ENCODE measurements at regions not wholly inside any gene's neighbourhood (a gene's known extent, or its start where the extent isn't known, plus 50 kb on each side); places are given as distances from the start of the nearest gene placed in this dataset.
"Not testable (repeated sequence)": the region's sequence is repeated elsewhere in the genome, so short reads cannot be mapped to it uniquely, and the experiment has no call there.

DNA sequence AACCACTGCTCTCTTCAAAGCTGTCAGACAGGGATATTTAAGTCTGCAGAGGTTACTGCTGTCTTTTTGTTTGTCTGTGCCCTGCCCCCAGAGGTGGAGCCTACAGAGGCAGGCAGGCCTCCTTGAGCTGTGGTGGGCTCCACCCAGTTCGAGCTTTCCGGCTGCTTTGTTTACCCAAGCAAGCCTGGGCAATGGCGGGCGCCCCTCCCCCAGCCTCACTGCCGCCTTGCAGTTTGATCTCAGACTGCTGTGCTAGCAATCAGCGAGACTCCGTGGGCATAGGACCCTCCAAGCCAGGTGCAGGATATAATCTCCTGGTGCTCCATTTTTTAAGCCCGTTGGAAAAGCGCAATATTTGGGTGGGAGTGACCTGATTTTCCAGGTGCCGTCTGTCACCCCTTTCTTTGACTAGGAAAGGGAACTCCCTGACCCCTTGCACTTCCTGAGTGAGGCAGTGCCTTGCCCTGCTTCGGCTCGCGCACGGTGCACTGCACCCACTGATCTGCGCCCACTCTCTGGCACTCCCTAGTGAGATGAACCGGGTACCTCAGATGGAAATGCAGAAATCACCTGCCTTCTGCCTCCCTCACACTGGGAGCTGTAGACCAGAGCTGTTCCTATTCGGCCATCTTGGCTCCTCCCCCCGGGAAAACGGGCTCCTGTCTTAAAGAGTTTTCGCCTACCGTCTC lies 758.3 kb upstream of the NXPH2 start:
- DNase-seq = not testable (repeated sequence)

DNA sequence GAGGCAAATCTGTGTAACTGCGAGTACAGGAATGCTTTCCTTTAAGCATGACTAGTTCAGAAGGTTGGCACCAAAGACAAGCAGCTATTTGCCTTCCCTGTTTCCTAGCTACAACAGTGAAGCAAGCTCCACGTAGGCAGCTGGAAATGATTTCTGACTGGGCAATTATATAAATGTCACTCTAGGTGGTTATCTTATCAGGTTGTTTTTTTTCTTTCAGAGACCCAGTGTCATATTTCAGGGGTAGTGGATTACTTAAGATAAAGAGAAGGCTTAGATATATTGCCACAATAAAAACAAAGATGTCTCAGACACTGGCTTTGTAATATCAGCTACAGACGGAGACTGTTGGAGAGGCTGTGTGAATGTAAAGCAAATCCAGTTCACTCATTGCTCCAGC lies 748.9 kb upstream of the NXPH2 start:
- DNase-seq = peak; percentile 13

DNA sequence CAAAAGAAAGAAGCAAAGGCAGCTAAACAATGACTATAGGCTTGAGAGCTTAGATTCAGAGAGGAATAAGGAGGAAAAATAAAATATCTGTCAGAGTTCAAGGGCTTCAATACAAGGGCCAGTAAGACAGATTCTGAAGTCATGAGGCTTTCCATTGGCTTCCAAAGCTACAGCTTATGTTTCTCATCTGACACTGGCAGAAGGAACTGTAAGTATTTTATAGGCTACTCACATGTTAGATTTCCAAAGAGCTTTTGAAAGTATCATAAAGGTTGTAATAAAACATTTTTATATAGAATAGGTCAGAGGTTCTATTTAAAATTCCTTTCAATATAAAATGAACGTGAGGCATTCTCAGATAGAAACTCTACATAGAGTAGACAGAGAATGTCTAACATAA lies 746.6 kb upstream of the NXPH2 start:
- no peak for DNase-seq

DNA sequence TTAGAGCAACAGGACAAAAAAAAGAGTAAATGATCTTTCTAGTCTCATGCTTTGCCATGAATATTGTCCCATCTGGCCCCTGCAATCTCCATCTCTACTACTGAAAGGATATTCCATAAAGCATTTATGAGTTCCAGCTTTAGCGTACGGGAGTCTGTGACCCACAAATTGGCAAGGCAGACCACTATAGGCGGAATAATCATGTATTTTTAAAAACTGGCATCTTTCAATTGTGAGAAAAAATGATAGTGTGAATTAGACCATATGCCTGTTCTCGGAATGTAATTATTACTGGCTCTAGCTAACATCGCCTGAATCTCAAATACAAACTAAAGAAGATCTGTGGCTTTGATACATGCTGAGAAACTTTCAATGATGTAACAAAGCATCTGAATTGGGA lies 738.1 kb upstream of the NXPH2 start:
- DNase-seq = no peak

DNA sequence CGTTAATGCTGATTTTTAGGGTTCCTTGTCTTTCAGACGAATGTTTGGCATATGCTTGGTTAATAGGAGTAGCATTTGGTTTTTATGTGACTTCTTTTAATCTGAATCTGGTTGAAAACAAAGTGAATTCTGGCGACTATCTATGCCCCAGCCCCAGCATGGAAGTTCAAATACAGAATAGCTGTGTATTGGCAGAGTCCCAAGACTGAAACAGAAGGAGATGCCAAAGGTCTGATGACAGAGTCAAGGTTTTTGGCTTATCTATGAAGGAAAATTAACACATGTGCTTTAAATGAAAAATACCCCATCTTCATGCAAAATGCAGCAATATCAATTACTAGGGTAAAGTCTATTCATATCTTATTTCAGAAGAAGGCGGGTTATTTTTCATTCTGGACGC lies 734.8 kb upstream of the NXPH2 start:
- no peak for DNase-seq

DNA sequence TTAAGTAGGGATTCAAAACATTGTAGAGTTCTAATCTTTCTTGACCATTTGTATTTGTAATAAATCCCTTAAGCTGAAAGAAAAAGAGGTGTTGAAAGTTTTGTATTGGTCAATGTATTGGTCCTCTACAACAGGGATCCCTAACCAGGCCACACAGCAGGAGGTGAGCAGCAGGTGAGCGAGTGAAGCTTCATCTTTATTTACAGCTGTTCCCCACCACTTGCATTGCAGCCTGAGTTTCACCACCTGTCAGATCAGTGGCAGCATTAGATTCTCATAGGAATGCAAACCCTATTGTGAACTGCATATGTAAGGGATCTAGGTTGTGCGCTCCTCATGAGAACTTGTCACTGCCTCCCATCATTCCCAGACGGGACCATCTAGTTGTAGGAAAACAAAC lies 715.7 kb upstream of the NXPH2 start:
- DNase-seq = no peak

DNA sequence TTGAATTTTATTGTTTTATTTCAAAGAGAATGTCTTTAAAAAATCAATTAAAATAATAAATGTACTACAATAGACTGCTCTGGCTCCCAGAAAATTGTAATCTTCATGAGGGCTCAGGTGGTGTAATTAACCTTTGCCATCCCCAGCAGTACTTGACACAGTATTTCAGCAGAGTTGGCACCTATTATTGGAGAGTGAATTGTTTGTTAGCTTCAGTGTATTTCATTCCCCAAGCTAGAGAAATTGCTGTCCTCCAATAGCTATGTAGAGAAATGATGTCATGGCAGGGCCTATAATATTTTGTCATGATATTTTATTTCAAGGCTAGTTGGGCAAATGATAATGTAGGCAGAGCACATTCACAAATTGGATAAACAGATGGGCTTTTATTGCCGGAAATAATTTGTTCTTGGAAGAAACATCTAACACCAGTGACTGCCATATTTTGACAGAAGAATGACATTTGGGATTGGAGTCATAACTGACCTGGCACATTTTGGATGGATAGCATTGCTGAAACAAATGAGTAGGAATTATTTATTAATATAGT lies 712.0 kb upstream of the NXPH2 start:
- no peak for DNase-seq

DNA sequence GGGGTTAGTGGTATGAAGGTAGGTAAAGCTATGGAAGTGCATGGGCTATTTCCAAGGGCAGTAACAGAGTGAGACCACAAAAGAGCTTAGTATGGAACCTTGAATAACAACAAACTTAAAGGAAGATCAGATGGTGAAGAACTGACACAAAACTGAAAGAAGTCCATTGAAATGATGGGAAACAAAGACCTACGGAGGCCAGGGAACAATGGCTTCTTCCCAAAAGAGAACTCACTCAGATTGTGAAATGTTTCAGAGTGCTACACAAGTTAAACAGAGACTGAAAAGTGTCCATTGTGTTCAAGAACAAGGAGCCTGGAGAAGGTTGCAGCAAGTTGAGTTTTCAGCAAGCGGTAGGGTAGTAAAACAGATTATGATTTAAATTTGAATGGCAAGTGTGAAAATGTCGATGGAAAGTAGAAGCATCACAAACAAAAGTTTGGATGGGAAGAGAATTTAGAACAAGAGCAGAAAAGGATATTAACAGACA lies 700.0 kb upstream of the NXPH2 start:
- DNase-seq = no peak

DNA sequence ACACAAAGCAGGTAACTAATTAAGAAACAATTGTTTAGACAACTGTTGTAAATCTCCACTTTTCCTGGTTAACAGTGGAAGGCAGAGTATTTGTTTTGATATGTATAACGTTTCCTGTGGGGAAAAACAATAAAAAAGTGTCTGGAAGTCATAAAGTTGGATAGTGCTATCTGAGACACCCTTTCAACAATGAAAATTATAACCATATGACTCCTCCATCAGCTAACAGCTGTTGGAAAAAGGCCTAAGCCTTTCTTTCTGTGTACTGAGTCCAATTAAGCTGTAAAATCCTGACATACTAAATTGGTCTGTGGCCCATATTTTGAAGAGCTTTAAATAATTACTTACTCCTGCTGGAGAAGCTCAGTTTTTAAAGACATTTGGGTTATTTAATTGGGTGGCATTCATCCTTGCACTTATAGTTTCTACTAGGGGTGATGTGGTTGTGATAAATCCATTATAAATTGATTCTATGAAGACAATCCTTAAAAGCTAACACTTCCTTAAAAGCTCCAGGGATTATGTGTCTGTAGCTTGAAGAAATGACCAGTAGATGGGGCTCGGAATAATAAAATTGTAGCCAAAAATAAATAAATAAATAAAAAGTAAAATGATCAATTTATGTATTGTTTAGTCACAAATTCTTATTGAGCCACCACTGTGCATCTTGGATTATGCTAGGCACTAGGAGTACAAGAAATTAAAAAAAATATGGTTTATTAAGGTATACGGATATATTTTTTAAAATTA lies 698.1 kb upstream of the NXPH2 start:
- DNase-seq = peak; percentile 94

DNA sequence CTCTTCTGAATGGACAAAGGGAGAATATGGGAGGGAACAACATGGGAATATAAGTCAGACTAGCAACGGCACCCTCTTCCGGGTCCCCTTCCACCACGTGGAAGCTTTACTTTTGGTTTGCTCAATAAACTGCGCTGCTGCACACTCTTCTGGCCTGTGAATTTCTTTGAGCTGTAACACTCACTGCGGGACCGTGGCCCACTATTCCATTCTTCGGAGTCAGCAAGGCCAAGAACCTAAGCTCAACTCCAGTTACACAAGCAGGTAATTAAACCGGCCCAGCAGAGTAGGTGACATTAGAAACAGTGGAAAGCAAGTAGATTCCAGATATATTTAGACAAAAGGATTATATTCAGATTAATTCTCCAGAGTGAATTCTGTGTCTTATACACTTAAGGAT lies 697.4 kb upstream of the NXPH2 start:
- no peak for DNase-seq

DNA sequence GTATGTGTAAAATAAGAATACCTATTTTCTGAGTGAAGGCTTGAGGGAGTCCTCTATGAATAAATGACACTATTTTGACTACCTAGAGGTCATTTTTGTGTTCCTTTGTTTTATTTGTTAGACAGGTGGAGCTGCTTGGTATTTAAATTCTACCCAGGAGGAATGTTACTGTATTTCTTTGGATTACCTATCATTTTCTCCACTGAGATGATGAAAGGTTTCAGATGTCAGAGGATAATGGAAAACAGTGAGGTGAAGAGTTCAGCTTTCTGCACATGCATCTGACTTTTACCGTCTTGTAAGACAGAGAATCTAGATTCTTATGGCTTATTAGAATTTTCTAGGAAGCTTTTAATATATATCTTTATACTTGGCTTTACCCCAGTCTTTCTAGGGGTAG lies 689.8 kb upstream of the NXPH2 start:
- no peak for DNase-seq

DNA sequence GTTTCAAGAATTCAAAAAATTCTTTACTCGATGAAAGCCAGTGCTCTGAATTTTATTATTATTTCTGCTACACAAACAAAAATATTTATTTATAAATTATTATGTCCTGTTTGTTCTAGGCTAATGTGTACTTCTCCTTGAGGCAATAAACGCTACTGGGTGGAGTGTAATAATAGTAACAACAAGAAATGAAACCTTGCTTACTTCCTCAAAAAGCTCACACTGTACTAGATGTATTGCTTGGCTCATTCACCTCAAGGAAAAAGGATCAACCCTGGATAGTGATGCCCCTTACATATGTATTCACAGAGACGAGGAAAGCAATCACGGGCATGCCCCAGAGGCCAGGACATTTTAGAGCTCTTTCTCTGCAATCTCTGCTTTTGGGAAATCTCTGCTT lies 685.6 kb upstream of the NXPH2 start:
- DNase-seq = no peak

DNA sequence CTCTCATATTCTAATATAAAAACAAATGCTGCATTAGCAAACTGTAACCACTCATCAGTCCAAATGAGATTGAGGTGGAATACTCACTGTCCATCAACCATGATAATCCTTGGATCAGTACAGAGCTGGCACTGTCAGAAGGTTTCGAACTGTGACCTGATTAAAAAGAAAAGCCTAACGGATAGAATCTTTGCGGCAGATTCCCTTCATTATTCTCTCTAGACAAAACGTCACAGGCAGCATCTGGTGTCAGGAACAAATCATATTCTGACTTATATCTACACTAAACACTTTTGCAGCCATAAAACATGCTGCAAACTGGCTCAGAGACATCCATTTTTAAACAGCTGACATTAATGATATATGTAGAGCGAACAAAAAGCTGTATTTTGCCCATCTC lies 677.7 kb upstream of the NXPH2 start:
- DNase-seq = no peak

DNA sequence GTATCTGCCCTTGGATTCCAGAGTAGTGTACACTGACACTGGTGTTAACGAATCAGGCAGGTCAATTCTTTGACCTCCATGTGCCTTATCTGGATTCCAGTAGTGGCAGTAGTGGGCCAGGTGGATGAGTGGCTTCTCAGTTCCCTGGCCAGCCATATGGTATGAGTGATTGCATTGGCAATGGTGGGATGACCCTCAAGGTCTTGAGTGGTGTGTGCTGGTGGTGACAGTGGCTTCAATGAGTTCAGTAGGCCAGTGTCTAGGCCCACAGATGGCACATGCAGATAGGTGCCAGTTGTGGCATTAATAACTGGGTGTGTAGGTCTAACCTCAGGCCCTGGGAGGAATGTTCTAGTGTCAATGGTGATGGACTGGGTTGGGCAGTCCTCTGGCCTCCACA lies 674.1 kb upstream of the NXPH2 start:
- DNase-seq = no peak

DNA sequence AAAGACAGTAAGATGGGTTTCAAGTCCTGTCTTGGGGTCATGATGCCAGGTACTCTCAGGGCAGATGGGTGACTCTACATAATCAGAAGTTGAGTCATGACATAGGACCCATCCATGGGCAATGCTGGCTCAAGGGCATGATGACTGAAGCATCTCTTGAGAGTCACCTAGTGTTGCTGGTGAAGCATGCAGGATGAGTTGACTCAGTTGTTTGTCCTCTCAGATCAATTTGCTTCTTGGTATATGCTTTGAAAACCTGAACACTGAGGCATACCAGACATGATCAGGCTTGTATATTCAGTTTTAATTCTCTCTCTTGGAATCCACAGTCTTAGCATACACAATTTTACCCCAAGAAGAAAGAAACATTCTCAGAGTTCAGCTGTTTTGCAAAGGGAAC lies 658.9 kb upstream of the NXPH2 start:
- DNase-seq = no peak

DNA sequence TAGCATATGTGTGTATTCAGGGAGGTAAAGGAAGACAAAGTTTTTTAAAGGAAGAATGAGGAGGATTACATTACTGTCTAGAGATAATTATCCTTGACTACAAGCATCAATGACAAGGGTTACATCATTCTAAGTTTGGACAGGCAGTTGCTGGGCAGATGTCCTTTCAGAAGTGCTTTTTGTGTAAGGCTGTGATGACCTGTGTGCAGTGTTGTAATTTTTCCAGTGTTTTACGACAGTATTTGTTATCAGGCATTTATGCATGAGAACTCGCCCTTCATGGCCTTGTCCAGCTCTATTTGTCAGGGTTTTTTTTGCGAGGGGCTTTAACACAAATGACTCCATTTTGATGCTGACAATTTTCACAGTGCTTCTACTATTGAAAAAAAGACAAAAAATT lies 658.3 kb upstream of the NXPH2 start:
- DNase-seq = no peak

DNA sequence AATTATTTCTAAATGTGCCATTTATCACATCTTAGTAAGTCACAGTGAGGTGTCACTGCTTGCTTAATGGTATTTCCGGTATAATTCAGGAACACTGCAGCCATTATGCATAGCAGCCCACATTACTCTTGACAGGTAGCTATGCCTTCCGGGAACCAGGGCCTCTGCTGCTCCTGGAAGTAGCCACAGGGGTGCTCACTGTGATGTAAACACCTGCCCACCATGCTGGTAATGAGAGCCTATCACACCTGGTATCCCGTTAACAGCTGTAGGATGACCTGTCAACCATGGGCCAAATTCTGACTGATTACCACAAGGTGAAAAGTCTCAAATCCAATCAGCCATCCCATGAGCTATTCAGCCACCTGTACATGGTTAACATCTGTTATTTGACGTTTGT lies 647.0 kb upstream of the NXPH2 start:
- no peak for DNase-seq

DNA sequence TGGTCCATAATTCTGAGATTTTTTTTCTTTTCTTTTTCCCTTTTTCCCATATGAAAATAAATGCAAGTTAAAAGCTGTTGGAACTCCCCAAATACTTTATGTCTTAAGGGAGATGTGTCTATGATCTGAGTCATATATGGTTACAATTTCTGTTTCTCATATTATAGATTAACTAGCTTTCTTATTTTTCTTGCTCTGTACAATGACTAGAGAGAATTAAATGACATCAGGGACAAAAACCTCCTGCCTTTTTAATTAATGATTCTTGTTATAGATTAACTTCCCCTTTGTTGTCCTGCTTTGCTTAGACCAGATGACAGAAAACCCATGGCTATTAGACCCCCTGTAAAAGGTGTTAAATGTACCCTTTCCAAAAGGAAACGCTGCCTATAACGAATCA lies 643.9 kb upstream of the NXPH2 start:
- no peak for DNase-seq

DNA sequence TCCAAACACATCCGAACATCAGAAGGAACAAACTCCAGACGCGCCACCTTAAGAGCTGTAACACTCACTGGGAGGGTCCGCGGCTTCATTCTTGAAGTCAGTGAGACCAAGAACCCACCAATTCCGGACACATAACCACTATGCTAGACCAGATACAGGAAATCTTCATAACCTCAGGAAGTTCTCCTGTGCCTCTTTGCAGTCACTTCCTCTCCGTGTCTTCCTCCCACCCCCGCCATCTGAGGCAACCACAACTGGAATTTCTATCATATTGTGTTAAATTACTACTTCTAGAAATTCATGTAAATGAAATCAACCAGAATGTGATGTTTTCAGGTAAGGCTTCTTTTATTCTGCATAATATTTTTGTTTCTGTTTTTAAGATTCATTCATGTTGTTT lies 631.0 kb upstream of the NXPH2 start:
- no peak for DNase-seq

DNA sequence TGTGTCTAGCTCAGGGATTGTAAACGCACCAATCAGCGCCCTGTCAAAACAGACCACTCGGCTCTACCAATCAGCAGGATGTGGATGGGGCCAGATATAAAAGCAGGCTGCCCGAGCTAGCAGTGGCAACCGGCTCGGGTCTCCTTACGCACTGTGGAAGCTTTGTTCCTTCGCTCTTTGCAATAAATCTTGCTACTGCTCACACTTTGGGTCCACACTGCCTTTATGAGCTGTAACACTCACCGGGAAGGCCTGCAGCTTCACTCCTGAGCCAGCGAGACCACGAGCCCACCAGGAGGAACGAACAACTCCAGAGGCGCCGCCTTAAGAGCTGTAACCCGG lies 630.6 kb upstream of the NXPH2 start:
- DNase-seq = not testable (repeated sequence)

DNA sequence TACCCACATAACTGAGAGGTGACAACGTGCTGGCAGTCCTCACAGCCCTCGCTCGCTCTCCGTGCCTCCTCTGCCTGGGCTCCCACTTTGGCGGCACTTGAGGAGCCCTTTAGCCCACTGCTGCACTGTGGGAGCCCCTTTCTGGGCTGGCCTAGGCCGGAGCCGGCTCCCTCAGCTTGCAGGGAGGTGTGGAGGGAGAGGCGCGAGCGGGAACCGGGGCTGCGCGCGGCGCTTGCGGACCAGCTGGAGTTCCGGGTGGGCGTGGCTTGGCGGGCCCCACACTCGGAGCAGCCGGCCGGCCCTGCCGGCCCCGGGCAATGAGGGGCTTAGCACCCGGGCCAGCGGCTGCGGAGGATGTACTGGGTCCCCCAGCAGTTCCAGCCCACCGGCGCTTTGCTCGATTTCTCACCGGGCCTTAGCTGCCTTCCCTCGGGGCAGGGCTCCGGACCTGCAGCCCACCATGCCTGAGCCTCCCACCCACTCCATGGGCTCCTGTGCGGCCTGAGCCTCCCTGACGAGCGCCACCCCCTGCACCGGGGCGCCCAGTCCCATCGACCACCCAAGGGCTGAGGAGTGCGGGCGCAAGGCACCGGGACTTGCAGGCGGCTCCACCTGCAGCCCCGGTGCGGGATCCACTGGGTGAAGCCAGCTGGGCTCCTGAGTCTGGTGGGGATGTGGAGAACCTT lies 630.1 kb upstream of the NXPH2 start:
- DNase-seq = not testable (repeated sequence)

DNA sequence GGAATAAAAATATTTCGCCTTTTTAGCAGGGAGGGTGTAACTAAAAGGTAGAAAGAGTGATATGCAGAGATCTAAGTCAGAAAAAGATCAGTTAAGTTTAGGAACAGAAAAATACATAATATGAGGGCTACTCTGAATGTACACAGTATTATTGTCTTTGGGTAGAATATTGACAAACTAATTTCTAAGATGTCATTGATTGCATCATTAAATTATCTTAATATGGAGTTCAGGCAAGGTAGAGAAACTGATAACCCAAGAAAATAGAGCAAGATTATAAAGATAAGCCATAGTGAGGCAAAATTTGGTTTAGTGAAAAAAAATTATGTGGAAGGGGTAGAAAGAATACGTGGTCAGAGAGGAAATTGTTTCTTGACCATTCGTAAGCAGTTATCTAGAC lies 629.0 kb upstream of the NXPH2 start:
- no peak for DNase-seq

DNA sequence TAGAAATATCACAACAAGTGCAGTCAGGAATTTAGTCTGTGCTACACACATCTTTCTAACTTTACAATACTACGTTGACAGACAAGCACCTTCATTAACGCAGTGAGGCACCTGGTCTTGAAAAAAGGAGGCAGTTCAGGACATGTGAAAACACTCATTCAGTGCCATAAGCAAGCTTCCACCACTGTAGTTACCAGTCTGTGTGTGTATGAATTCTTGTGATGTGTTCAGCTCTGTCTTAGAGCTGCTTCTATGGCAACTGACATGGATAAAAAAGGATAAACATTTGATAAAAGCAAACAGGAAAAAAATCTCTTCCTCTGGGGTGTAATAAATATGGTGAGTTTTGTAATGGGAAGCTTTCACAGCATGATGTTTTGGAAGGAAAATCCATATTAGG lies 623.8 kb upstream of the NXPH2 start:
- no peak for DNase-seq

DNA sequence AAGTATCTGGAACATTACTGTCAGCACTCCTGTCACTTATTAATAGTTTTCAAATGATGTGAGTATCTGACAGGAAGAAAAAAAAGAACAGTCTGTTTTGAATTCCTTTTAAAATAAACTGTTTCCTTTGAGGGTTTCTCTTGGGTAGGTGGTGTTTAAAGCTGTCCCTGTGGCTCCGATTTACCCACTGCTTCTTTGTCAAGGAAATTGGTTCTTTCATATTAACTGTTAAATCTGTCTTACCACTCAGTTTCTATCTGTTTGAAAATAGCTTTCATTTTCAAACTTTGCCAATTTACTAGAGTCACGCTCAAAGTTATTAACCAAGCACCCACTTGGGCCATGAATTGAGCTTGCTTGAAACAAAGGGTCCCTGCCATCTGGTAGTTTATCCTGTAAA lies 614.6 kb upstream of the NXPH2 start:
- no peak for DNase-seq
